GM21576 (cell line): ENCODE measurements at regions not wholly inside any gene's neighbourhood (a gene's known extent, or its start where the extent isn't known, plus 50 kb on each side); places are given as distances from the start of the nearest gene placed in this dataset.

ENCODE experiments used
- ATAC-seq: cut with Tn5 transposase; IDR thresholded peaks from one replicate; pipeline ENCODE4 v1.9.1; 2021; ENCODE audit warnings: mild to moderate bottlenecking, moderate library complexity; ENCODE audit not compliant: unreplicated experiment

GRCh38 chr12:22893878-22894277 lies 268.9 kb downstream of the ETNK1 start:
- no peak for ATAC-seq

GRCh38 chr12:22899184-22899583 lies 274.2 kb downstream of the ETNK1 start:
- ATAC-seq: no peak

- no peak for ATAC-seq
These were observed 275.4 kb downstream of the ETNK1 start for GRCh38 chr12:22900401-22900800.

- ATAC-seq: no peak
These were observed 279.5 kb downstream of the ETNK1 start for GRCh38 chr12:22904485-22904884.

GRCh38 chr12:22916241-22916640 lies 291.3 kb downstream of the ETNK1 start:
- ATAC-seq: no peak

GRCh38 chr12:22916815-22917214 lies 291.8 kb downstream of the ETNK1 start:
- no peak for ATAC-seq

- no peak for ATAC-seq
These were observed 294.9 kb downstream of the ETNK1 start for GRCh38 chr12:22919883-22920282.

- ATAC-seq: no peak
These were observed 298.8 kb downstream of the ETNK1 start for GRCh38 chr12:22923768-22924167.

- no peak for ATAC-seq
These were observed 299.4 kb downstream of the ETNK1 start for GRCh38 chr12:22924391-22924790.

- ATAC-seq: no peak
These were observed 300.7 kb downstream of the ETNK1 start for GRCh38 chr12:22925623-22926022.

GRCh38 chr12:22932431-22932830 lies 307.5 kb downstream of the ETNK1 start:
- ATAC-seq: no peak

- no peak for ATAC-seq
These were observed 310.1 kb downstream of the ETNK1 start for GRCh38 chr12:22935090-22935489.

- ATAC-seq: no peak
These were observed 310.5 kb downstream of the ETNK1 start for GRCh38 chr12:22935501-22935900.

GRCh38 chr12:22938323-22938722 lies 313.4 kb downstream of the ETNK1 start:
- no peak for ATAC-seq

GRCh38 chr12:22951206-22951605 lies 326.2 kb downstream of the ETNK1 start:
- no peak for ATAC-seq

- ATAC-seq: no peak
These were observed 331.7 kb downstream of the ETNK1 start for GRCh38 chr12:22956690-22957089.

- ATAC-seq: no peak
These were observed 342.2 kb downstream of the ETNK1 start for GRCh38 chr12:22967171-22967570.

- ATAC-seq: no peak
These were observed 344.6 kb downstream of the ETNK1 start for GRCh38 chr12:22969521-22969920.

GRCh38 chr12:22971247-22971646 lies 346.3 kb downstream of the ETNK1 start:
- no peak for ATAC-seq

GRCh38 chr12:22971701-22972191 lies 346.8 kb downstream of the ETNK1 start:
- ATAC-seq: no peak

- ATAC-seq: no peak
These were observed 349.9 kb downstream of the ETNK1 start for GRCh38 chr12:22974865-22975264.

- ATAC-seq: no peak
These were observed 354.0 kb downstream of the ETNK1 start for GRCh38 chr12:22978962-22979361.

GRCh38 chr12:22979854-22980469 lies 355.0 kb downstream of the ETNK1 start:
- no peak for ATAC-seq
